ENCODE measurements at regions not wholly inside any gene's neighbourhood (a gene's known extent, or its start where the extent isn't known, plus 50 kb on each side); places are given as distances from the start of the nearest gene placed in this dataset.

DNA sequence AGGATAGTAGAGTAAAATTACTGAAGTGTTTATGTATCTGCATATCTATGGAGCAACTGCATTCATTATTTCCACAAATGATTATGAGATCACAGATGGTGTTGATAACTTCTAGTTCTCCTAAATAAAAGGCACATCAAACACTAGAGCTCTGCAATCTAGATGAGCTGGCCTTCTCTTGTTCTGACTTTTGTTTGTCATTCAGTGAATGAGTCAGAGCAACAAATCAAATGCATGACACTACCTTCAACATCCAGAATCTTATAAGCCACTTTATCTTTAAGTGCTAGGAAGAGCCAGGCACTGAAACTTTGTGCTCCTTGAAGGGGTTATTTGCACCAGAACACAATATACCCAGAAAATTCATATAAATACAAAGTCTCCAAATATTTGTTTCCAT is 456.0 kb downstream of the PCDH17 start:
- TF ChIP-seq, protein P1, sequence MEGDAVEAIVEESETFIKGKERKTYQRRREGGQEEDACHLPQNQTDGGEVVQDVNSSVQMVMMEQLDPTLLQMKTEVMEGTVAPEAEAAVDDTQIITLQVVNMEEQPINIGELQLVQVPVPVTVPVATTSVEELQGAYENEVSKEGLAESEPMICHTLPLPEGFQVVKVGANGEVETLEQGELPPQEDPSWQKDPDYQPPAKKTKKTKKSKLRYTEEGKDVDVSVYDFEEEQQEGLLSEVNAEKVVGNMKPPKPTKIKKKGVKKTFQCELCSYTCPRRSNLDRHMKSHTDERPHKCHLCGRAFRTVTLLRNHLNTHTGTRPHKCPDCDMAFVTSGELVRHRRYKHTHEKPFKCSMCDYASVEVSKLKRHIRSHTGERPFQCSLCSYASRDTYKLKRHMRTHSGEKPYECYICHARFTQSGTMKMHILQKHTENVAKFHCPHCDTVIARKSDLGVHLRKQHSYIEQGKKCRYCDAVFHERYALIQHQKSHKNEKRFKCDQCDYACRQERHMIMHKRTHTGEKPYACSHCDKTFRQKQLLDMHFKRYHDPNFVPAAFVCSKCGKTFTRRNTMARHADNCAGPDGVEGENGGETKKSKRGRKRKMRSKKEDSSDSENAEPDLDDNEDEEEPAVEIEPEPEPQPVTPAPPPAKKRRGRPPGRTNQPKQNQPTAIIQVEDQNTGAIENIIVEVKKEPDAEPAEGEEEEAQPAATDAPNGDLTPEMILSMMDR (IDR thresholded peaks at IDR 0.05; ENCODE audit: low read depth, low read length), result no peak

DNA sequence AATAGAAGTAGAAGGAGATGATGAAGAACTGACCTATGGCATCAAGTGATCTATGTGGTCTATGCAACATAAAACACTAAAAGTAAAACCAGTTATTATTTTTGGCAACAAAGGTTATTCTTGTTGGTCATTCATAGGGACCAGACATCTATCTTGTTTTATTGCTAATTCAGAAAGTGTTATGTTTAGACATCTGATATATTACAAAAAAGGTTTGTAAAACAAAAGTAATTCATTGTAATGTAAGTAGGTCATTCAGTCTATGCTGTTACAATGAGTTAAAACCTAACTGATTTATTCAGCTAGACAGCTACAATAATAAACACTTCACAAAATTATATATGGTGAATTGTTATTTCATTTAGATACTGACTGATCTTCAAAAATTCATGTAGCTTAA is 461.9 kb downstream of the PCDH17 start:
- DNase-seq (ENCODE audit: extremely low read depth, low read depth), result no peak
- TF ChIP-seq, protein P1 (IDR thresholded peaks at IDR 0.05; ENCODE audit: low read depth, low read length), result no peak

More for the DNA sequence above, 456.0 kb downstream of the PCDH17 start:
- no peak for DNase-seq (ENCODE audit: extremely low read depth, low read depth)

GRCh38 chr13:58097831-58098230 is 466.3 kb downstream of the PCDH17 start:
- TF ChIP-seq, protein P1 (IDR thresholded peaks at IDR 0.05; ENCODE audit: low read depth, low read length), result no peak
- no peak for DNase-seq (ENCODE audit: extremely low read depth, low read depth)

DNA sequence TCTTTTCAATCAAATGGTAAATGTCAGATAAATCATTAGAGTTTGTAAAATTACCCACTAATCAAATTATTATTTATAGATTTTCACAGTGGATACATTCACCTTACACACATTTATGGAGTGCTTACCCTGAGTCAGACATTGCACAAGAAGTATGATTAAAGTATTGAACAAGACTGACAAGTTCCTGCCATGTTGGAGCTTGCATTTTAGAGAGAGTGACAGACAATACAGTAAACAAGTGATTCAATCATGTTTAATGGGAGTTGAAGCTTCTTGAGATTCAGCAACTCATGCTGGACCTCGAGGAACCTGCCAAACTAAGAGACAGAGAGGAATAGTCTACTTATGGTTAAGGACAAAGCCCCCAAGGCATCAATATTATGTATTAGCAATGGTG is 487.8 kb downstream of the PCDH17 start:
- TF ChIP-seq, protein P1 (IDR thresholded peaks at IDR 0.05; ENCODE audit: low read depth, low read length), result no peak

GRCh38 chr13:58119804-58120203 is 488.3 kb downstream of the PCDH17 start:
- TF ChIP-seq, protein P1 (IDR thresholded peaks at IDR 0.05; ENCODE audit: low read depth, low read length), result no peak
- no peak for DNase-seq (ENCODE audit: extremely low read depth, low read depth)

More for the DNA sequence above, 487.8 kb downstream of the PCDH17 start:
- DNase-seq (ENCODE audit: extremely low read depth, low read depth), result no peak

GRCh38 chr13:58126496-58126895 is 495.0 kb downstream of the PCDH17 start:
- TF ChIP-seq, protein P1 (IDR thresholded peaks at IDR 0.05; ENCODE audit: low read depth, low read length), result no peak
- DNase-seq (ENCODE audit: extremely low read depth, low read depth), result no peak

- DNase-seq (ENCODE audit: extremely low read depth, low read depth), result no peak
- TF ChIP-seq, protein P1 (IDR thresholded peaks at IDR 0.05; ENCODE audit: low read depth, low read length), result no peak
These were observed 502.5 kb downstream of the PCDH17 start for GRCh38 chr13:58134012-58134411.

Data from AG09319 (cell line).